ENCODE measurements at regions not wholly inside any gene's neighbourhood (a gene's known extent, or its start where the extent isn't known, plus 50 kb on each side); places are given as distances from the start of the nearest gene placed in this dataset.

GRCh38 chr2:7225848-7226247, 308.6 kb downstream of the RNF144A start:
- no peak for DNase-seq

GRCh38 chr2:7226501-7226900, 309.3 kb downstream of the RNF144A start:
- no peak for DNase-seq

- DNase-seq: no peak
These were observed 315.9 kb downstream of the RNF144A start for GRCh38 chr2:7233126-7233525.

GRCh38 chr2:7237466-7237865, 320.3 kb downstream of the RNF144A start:
- no peak for DNase-seq

GRCh38 chr2:7239078-7239477, 321.9 kb downstream of the RNF144A start:
- DNase-seq: no peak

GRCh38 chr2:7241041-7241745, 324.0 kb downstream of the RNF144A start:
- no peak for DNase-seq

GRCh38 chr2:7242189-7242867, 325.1 kb downstream of the RNF144A start:
- peak in 1 of 2 donors; percentile 0 for DNase-seq

- no peak for DNase-seq
These were observed 326.1 kb downstream of the RNF144A start for GRCh38 chr2:7243276-7243675.

- DNase-seq: no peak
These were observed 339.2 kb downstream of the RNF144A start for GRCh38 chr2:7256377-7256776.

- no peak for DNase-seq
These were observed 345.5 kb downstream of the RNF144A start for GRCh38 chr2:7262727-7263126.

GRCh38 chr2:7264791-7265190, 347.6 kb downstream of the RNF144A start:
- no peak for DNase-seq

GRCh38 chr2:7265286-7265685, 348.1 kb downstream of the RNF144A start:
- no peak for DNase-seq

- DNase-seq: no peak
These were observed 352.0 kb downstream of the RNF144A start for GRCh38 chr2:7269106-7269643.

- no peak for DNase-seq
These were observed 352.8 kb downstream of the RNF144A start for GRCh38 chr2:7270011-7270431.

GRCh38 chr2:7272210-7272609, 355.0 kb downstream of the RNF144A start:
- no peak for DNase-seq

GRCh38 chr2:7278984-7279383, 361.8 kb downstream of the RNF144A start:
- no peak for DNase-seq

- DNase-seq: no peak
These were observed 362.3 kb downstream of the RNF144A start for GRCh38 chr2:7279421-7279949.

- DNase-seq: no peak
These were observed 363.6 kb downstream of the RNF144A start for GRCh38 chr2:7280790-7281189.

GRCh38 chr2:7281231-7282201, 364.3 kb downstream of the RNF144A start:
- no peak for DNase-seq

- DNase-seq: no peak
These were observed 368.9 kb downstream of the RNF144A start for GRCh38 chr2:7286120-7286519.

GRCh38 chr2:7288484-7288883, 371.3 kb downstream of the RNF144A start:
- DNase-seq: no peak

GRCh38 chr2:7289697-7290096, 372.5 kb downstream of the RNF144A start:
- DNase-seq: no peak

- no peak for DNase-seq
These were observed 375.0 kb downstream of the RNF144A start for GRCh38 chr2:7292154-7292691.
